Mucosa of descending colon (tissue), 3 donors: ENCODE measurements at regions not wholly inside any gene's neighbourhood (a gene's known extent, or its start where the extent isn't known, plus 50 kb on each side); places are given as distances from the start of the nearest gene placed in this dataset.
A peak's percentile ranks its signal among the peaks of the same experiment; 100 is the strongest.

Experiments
- ATAC-seq: fragments of 200-7000 bp; cut with Tn5 transposase; one replicate; pipeline ENCODE4 v1.9.1; 2020; ENCODE audit warnings: mild to moderate bottlenecking, moderate library complexity
- DNase-seq, 3 donors: peaks; one replicate each; pipeline ENCODE4 v3.0.0-alpha.2; 2020
- H3K36me3 ChIP-seq: fragments of 200-600 bp; one replicate; pipeline ENCODE4 v1.8.0; 2021; ENCODE audit warnings: low read depth, mild to moderate bottlenecking
- H3K4me1 ChIP-seq: fragments of 200-600 bp; one replicate; pipeline ENCODE4 v1.8.0; 2021; ENCODE audit warnings: low read depth, mild to moderate bottlenecking
- H3K4me3 ChIP-seq: fragments of 200-600 bp; one replicate; pipeline ENCODE4 v1.8.0; 2021; ENCODE audit warnings: mild to moderate bottlenecking
- H3K9me3 ChIP-seq: fragments of 200-600 bp; one replicate; pipeline ENCODE4 v1.8.0; 2021; ENCODE audit warnings: mild to moderate bottlenecking
- intact Hi-C, 2 donors: fragments of 100-400 bp; cut with DNase I in 1 of 2; cut with micrococcal nuclease in 1 of 2; formaldehyde crosslinking; loops; one replicate each; pipeline versions ENCODE4 v1.11.0 to v1.11.1; 2022; cut with DNase I, micrococcal nuclease
- TF ChIP-seq, protein P1 (sequence below): fragments of 200-600 bp; IDR thresholded peaks from one replicate; pipeline ENCODE4 v1.8.0; 2022; ENCODE audit warnings: antibody characterized with exemption, mild to moderate bottlenecking
- donor health status: DM: no; HTN: no; CAD: no; lungs with moderate emphysema.
- donor health status: DM: no; HTN: no; CAD: no.
- donor health status: DM: no; HTN: yes; CAD: no.

DNA sequence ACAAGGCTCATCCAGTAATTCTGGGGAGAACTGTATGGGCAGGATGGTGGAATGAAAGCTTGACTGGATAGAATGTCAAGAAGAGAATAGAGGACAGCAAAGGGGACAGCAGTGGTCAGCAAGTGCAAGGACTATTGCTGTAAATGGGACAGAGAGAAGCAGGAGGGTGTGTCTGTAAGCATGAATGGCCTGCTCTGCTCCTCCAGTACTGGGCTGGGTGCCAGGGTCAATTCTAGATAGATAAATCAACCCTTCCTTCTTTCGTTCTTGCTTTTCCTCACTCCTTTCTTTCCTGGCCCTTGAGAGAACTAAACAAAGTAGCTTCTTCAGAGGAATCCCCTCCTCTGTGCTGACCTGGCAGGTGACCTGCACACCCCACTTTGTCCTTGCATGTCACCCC is 1019.2 kb downstream of the BCL11B start:
- TF ChIP-seq, protein P1, sequence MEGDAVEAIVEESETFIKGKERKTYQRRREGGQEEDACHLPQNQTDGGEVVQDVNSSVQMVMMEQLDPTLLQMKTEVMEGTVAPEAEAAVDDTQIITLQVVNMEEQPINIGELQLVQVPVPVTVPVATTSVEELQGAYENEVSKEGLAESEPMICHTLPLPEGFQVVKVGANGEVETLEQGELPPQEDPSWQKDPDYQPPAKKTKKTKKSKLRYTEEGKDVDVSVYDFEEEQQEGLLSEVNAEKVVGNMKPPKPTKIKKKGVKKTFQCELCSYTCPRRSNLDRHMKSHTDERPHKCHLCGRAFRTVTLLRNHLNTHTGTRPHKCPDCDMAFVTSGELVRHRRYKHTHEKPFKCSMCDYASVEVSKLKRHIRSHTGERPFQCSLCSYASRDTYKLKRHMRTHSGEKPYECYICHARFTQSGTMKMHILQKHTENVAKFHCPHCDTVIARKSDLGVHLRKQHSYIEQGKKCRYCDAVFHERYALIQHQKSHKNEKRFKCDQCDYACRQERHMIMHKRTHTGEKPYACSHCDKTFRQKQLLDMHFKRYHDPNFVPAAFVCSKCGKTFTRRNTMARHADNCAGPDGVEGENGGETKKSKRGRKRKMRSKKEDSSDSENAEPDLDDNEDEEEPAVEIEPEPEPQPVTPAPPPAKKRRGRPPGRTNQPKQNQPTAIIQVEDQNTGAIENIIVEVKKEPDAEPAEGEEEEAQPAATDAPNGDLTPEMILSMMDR: no peak
- H3K36me3 ChIP-seq: no peaks in the 10 kb centered on the region
- H3K9me3 ChIP-seq: no peaks in the 10 kb centered on the region
- H3K4me1 ChIP-seq: peaks cover 8% of the 10 kb centered on the region
- H3K4me3 ChIP-seq: no peak overlapping the region
- DNase-seq (peak in 2 of 3 donors; percentile 63 to 83), ATAC-seq (peak; percentile 85)
- intact Hi-C loops: no loop called here

DNA sequence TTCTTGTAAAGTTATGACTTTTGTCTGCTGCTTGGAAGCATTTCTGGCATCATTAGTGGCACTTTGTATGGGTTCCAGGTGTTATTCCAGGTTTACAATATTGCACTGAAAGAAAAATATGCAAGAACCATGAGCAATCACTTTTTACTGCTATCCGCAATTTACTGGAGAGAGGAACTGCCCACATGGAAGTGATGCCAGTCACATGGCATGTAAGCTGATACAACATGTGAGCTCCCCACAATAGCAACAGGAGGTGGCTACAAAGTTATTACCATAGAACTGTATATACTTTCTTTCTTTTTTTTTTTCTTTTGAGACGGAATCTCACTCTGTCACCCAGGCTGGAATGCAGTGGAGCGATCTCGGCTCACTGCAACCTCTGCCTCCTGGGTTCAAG is 1012.1 kb downstream of the BCL11B start:
- Histone ChIP-seq H3K36me3 (no peaks in the 10 kb centered on the region), H3K9me3 (no peaks in the 10 kb centered on the region), H3K4me3 (no peak overlapping the region), H3K4me1 (no peaks in the 10 kb centered on the region)
- peak in 1 of 3 donors; percentile 51 for DNase-seq
- peak; percentile 75 for ATAC-seq
- intact Hi-C loops: no loop called here
- TF ChIP-seq, protein P1: no peak

DNA sequence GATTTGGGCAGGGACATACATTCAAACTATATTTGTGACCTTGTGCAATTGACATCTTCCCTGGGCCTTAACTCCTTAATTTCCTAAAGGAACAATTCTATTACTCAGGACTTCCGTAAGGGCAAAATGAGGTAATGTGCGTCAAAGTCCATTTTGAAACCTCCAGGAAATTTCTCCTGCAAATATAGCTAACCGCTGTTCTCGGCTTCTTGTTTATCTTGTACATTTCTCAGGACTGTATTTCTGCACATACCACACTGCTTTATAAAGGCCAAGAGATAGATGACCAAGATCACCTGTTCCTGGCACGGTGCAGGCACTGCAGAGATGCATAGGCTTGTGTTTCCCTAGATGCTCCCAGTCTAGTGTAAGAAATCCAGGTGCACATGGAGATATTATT is 1009.4 kb downstream of the BCL11B start:
- no peak overlapping the region for H3K4me3 ChIP-seq
- TF ChIP-seq, protein P1: no peak
- no peaks in the 10 kb centered on the region for H3K36me3 ChIP-seq
- no peaks in the 10 kb centered on the region for H3K9me3 ChIP-seq
- peak; percentile 54 for ATAC-seq
- intact Hi-C loops: no loop called here
- no peaks in the 10 kb centered on the region for H3K4me1 ChIP-seq
- no peak for DNase-seq

DNA sequence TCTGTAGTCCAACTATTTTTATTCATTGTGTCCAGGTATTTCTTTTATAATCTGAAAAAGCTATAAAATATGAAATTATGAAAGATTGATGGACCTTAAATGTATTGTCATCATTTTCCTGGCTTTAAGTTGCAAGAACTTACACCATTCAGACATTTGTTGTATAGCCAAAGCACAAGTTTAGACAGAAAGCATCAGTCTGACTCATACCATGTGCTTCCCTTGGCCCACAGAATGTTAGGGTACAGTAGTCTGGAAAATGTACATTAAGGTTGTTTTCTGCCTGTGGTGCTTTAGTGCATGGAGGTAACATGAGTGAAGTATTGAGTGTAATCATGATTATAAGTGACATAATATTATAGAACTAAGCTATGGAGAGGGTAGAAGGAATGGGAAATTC is 1002.5 kb downstream of the BCL11B start:
- TF ChIP-seq, protein P1: no peak
- Histone ChIP-seq H3K4me3 (no peak overlapping the region), H3K9me3 (no peaks in the 10 kb centered on the region), H3K36me3 (no peaks in the 10 kb centered on the region), H3K4me1 (no peaks in the 10 kb centered on the region)
- intact Hi-C loops: no loop called here
- no peak for DNase-seq
- ATAC-seq: no peak

DNA sequence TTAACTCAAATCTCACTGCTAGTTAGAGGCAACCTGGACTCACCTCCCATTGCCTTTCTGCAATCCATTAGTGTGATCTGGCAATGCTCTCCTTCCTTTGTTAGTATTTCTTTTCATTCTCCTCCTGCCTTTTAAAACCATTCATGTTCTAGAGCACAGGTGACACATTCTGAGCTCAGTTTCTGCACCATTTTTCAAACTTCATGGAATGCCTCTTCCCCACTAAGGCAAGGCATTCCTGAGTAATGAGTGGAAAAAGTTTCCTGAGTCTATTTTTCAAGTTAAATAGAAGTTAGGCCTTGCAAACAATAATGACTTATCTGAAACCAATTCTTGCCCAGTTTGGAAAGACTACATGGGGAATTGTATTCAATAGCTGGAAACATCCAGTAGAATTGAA is 1001.8 kb downstream of the BCL11B start:
- no peaks in the 10 kb centered on the region for H3K4me1 ChIP-seq
- no peak overlapping the region for H3K4me3 ChIP-seq
- H3K36me3 ChIP-seq: no peaks in the 10 kb centered on the region
- TF ChIP-seq, protein P1: no peak
- no peaks in the 10 kb centered on the region for H3K9me3 ChIP-seq
- no peak for ATAC-seq
- DNase-seq: no peak
- intact Hi-C loops: no loop called here

DNA sequence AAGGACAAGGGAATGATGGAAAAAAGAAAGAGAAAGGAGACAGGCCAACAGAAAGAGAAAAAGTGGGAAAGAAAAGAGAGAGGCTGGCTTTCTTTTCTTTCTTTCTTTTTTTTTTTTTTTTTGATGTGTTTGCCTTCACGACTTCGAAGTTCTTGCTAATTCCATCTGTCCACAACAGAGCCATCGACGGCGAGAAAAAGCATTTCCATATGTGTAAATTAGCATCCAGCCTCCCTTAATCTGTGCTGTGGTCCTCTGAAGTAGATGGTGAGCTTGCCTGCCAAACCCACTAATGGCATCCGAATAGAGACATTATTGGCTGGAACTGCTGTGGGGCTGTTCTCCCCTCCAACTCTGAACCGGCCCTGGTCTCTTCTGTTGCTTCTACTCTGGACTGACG is 997.4 kb downstream of the BCL11B start:
- H3K4me1 ChIP-seq: no peaks in the 10 kb centered on the region
- ATAC-seq (no peak), DNase-seq (no peak)
- H3K36me3 ChIP-seq: no peaks in the 10 kb centered on the region
- TF ChIP-seq, protein P1: no peak
- intact Hi-C loops: no loop called here
- H3K9me3 ChIP-seq: no peaks in the 10 kb centered on the region
- H3K4me3 ChIP-seq: no peak overlapping the region
